GM12878 (cell line): ENCODE measurements at regions not wholly inside any gene's neighbourhood (a gene's known extent, or its start where the extent isn't known, plus 50 kb on each side); places are given as distances from the start of the nearest gene placed in this dataset.

Source experiments
- ATAC-seq: fragments of 200-7000 bp; cut with Tn5 transposase; 3 replicates; pipeline ENCODE4 v1.9.1; 2020; ENCODE audit warnings: mild to moderate bottlenecking, moderate library complexity
- BruUV-seq: library from RNA; stranded (reverse); fragments of 400-500 nt; replicated peaks from 2 replicates; lab custom pipeline; 2021; lab: Mats Ljungman, UMichigan
- CTCF ChIA-PET: fragments of 300-600 bp; sonication (Branson Sonifier 250); formaldehyde crosslinking; extraction: SDS; loops from one replicate; lab custom pipeline; 2021; ENCODE audit warnings: inconsistent platforms; lab: Yijun Ruan, JAX
- POLR2A ChIA-PET: fragments of 350-600 bp; formaldehyde crosslinking; extraction: SDS; loops from one replicate; lab custom pipeline; 2021; ENCODE audit warnings: inconsistent platforms; lab: Charles Lee
- RAD21 ChIA-PET: fragments of 300-600 bp; sonication (Branson Sonifier 250); formaldehyde crosslinking; loops from one replicate; lab custom pipeline; 2023; ENCODE audit warnings: antibody characterized with exemption; ENCODE audit not compliant: unreplicated experiment; lab: Charles Lee
- SMC1A ChIA-PET: fragments of 300-600 bp; sonication (Branson Sonifier 250); formaldehyde crosslinking; loops from one replicate; lab custom pipeline; 2023; ENCODE audit not compliant: unreplicated experiment, uncharacterized antibody; lab: Charles Lee
- DNase-seq: peaks from one replicate; pipeline ENCODE4 v3.0.0-alpha.2; 2011; ENCODE audit warnings: low read depth, low spot score
- FAIRE-seq: peaks from 3 replicates; lab custom pipeline; 2011; peaks lifted over from hg19 to GRCh38; lab: Jason Lieb, UNC
- H2AFZ ChIP-seq: 2 replicates; pipeline ENCODE4 v1.6.0; 2011; ENCODE audit warnings: low read depth, low read length, control low read depth; ENCODE audit not compliant: control insufficient read depth
- H3K27ac ChIP-seq: 2 replicates; pipeline ENCODE4 v1.5.1; 2011; ENCODE audit warnings: control low read depth; ENCODE audit not compliant: control insufficient read depth, insufficient read depth
- H3K27me3 ChIP-seq, 2 experiments: replicated peaks in 1 of 2; 2 replicates each; pipeline versions ENCODE4 v1.6.0 to v1.6.1; 2011; ENCODE audit warnings: low read length in 1 of 2; ENCODE audit not compliant: control insufficient read depth in 2 of 2, insufficient read depth in 2 of 2
- H3K36me3 ChIP-seq, 2 experiments: 2 replicates each; pipeline ENCODE4 v1.5.1; 2011; ENCODE audit warnings: low read length in 1 of 2; ENCODE audit not compliant: control insufficient read depth in 2 of 2, insufficient read depth in 2 of 2
- H3K4me1 ChIP-seq: 2 replicates; pipeline ENCODE4 v1.6.1; 2011; ENCODE audit warnings: mild to moderate bottlenecking, low read length, moderate library complexity, mixed read lengths; ENCODE audit not compliant: control insufficient read depth, insufficient read depth
- H3K4me2 ChIP-seq: 2 replicates; pipeline ENCODE4 v1.6.0; 2011; ENCODE audit warnings: control low read depth; ENCODE audit not compliant: control insufficient read depth, insufficient read depth
- H3K4me3 ChIP-seq: fragments of 200-600 bp; sonication (generic); 2 replicates; pipeline ENCODE4 v1.5.1; 2016
- H3K79me2 ChIP-seq: 2 replicates; pipeline ENCODE4 v1.6.0; 2011; ENCODE audit warnings: low read length; ENCODE audit not compliant: control insufficient read depth, insufficient read depth
- H3K9ac ChIP-seq: 2 replicates; pipeline ENCODE4 v1.8.0; 2011; ENCODE audit warnings: low read length, control low read depth, mixed read lengths; ENCODE audit not compliant: control insufficient read depth, insufficient read depth
- H3K9me3 ChIP-seq: replicated peaks from 3 replicates; pipeline ENCODE4 v1.5.1; 2011; ENCODE audit warnings: mild to moderate bottlenecking, low read length; ENCODE audit not compliant: control insufficient read depth, insufficient read depth
- H4K20me1 ChIP-seq: 2 replicates; pipeline ENCODE4 v1.6.0; 2011; ENCODE audit not compliant: control insufficient read depth, insufficient read depth
- FOXM1 ChIP-seq: IDR thresholded peaks from 2 replicates; pipeline ENCODE4 v1.6.1; 2012; ENCODE audit warnings: low read depth, mild to moderate bottlenecking, inconsistent platforms, low read length, moderate library complexity
- MTA3 ChIP-seq: IDR thresholded peaks from 2 replicates; pipeline ENCODE4 v1.6.1; 2012; ENCODE audit warnings: low read length, inconsistent platforms, borderline replicate concordance
- POU2F2 ChIP-seq: IDR thresholded peaks from 3 replicates; pipeline ENCODE4 v1.6.1; 2011; ENCODE audit warnings: low read depth, mild to moderate bottlenecking, low read length, borderline replicate concordance
- RUNX3 ChIP-seq: IDR thresholded peaks from 2 replicates; pipeline ENCODE4 v1.6.1; 2012; ENCODE audit warnings: low read length, inconsistent platforms
- SUPT20H ChIP-seq: IDR thresholded peaks from 2 replicates; pipeline ENCODE4 v1.6.1; 2011; ENCODE audit warnings: low read depth, mild to moderate bottlenecking, low read length, moderate library complexity, borderline replicate concordance; ENCODE audit not compliant: control insufficient read depth
- ZNF24 ChIP-seq: fragments of 450-650 bp; IDR thresholded peaks from 2 replicates; pipeline ENCODE4 v1.6.1; 2017; ENCODE audit warnings: antibody characterized with exemption, mild to moderate bottlenecking
- WGBS: methylation state at CpG from one replicate; pipeline ENCODE4 v1.1.6; 2016; ENCODE audit warnings: low lambda C conversion rate; ENCODE audit not compliant: insufficient replicate concordance, insufficient coverage; ENCODE audit errors: missing lambda C conversion rate; 5-methylcytosine and 5-hydroxymethylcytosine counted together
- in situ Hi-C: fragments of 300-500 bp; cut with MboI; formaldehyde crosslinking; loops from 9 replicates; pipeline ENCODE4 v1.14.3; 2018; ENCODE audit warnings: mixed read lengths
- intact Hi-C: fragments of 100-400 bp; cut with micrococcal nuclease; formaldehyde crosslinking; loops from one replicate; pipeline ENCODE4 v1.14.2; 2022; ENCODE audit not compliant: unreplicated experiment
- TF ChIP-seq, protein P1 (sequence below): fragments of 450-650 bp; IDR thresholded peaks from 2 replicates; pipeline ENCODE4 v1.6.1; 2017; ENCODE audit warnings: borderline replicate concordance
- TF ChIP-seq, protein P2 (sequence below): fragments of 450-650 bp; IDR thresholded peaks from 2 replicates; pipeline ENCODE4 v1.6.1; 2016; ENCODE audit warnings: mild to moderate bottlenecking

DNA sequence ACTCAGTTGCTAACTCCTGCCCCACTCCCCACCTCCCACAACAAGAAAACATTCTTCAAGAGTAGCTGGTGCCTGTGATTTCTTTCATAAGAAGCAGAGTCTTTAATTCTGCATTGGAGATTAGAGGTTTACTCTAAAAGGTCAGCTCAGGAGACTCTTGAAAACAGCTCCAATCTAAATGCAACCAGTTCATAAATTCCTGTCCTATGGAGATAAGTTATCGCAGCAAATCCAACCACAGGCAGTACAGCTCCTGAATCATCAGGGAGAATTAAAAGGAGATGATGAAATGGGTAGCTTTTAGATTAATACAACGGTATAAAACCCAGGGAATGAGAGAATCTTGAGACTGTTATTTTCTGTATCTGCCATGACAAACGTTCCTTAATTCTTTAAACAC lies 130.7 kb downstream of the SOCS6 start:
- no peak for DNase-seq
- FAIRE-seq, result no peak
- ChIA-PET SMC1A (interaction anchor here (0.6 kb wide), 1 partner anchor 39 kb away, joined by 3 read pairs; no protein-coding TSS in a partner anchor), POLR2A (no interaction called here), RAD21 (no interaction called here), CTCF (interaction anchor here (1.5 kb wide), 1 partner anchor 15 kb away, joined by 7 read pairs; no protein-coding TSS in a partner anchor)
- Histone ChIP-seq H4K20me1 (no peaks in the 10 kb centered on the region), H3K9ac (no peak overlapping the region), H3K27me3 (peaks cover 0 to 7% of the 10 kb centered on the region in 2 experiments; a peak in 1 of 4 replicates), H3K4me2 (no peak overlapping the region), H3K4me1 (peaks cover 10% of the 10 kb centered on the region), H3K36me3 (no peaks in the 10 kb centered on the region), H3K4me3 (no peak overlapping the region), H3K79me2 (no peaks in the 10 kb centered on the region), H3K9me3 (no peaks in the 10 kb centered on the region), H3K27ac (no peak overlapping the region), H2AFZ (no peak overlapping the region)
- intact Hi-C loops (no loop called here), in situ Hi-C loops (no loop called here)
- ATAC-seq, result no peak
- WGBS, result 59% methylated on average over 3 of the region's 3 CpGs
- TF ChIP-seq MTA3, result no peak
- TF ChIP-seq POU2F2, result no peak
- no peak for TF ChIP-seq SUPT20H
- TF ChIP-seq, protein P1, sequence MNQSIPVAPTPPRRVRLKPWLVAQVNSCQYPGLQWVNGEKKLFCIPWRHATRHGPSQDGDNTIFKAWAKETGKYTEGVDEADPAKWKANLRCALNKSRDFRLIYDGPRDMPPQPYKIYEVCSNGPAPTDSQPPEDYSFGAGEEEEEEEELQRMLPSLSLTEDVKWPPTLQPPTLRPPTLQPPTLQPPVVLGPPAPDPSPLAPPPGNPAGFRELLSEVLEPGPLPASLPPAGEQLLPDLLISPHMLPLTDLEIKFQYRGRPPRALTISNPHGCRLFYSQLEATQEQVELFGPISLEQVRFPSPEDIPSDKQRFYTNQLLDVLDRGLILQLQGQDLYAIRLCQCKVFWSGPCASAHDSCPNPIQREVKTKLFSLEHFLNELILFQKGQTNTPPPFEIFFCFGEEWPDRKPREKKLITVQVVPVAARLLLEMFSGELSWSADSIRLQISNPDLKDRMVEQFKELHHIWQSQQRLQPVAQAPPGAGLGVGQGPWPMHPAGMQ, result no peak
- TF ChIP-seq FOXM1, result no peak
- TF ChIP-seq, protein P2, sequence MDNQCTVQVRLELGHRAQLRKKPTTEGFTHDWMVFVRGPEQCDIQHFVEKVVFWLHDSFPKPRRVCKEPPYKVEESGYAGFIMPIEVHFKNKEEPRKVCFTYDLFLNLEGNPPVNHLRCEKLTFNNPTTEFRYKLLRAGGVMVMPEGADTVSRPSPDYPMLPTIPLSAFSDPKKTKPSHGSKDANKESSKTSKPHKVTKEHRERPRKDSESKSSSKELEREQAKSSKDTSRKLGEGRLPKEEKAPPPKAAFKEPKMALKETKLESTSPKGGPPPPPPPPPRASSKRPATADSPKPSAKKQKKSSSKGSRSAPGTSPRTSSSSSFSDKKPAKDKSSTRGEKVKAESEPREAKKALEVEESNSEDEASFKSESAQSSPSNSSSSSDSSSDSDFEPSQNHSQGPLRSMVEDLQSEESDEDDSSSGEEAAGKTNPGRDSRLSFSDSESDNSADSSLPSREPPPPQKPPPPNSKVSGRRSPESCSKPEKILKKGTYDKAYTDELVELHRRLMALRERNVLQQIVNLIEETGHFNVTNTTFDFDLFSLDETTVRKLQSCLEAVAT, result no peak
- TF ChIP-seq RUNX3, result no peak
- TF ChIP-seq ZNF24, result no peak
- no TSS peak for BruUV-seq
